HK-2 (cell line): ENCODE measurements at regions not wholly inside any gene's neighbourhood (a gene's known extent, or its start where the extent isn't known, plus 50 kb on each side); places are given as distances from the start of the nearest gene placed in this dataset.
"Not testable (repeated sequence)": the region's sequence is repeated elsewhere in the genome, so short reads cannot be mapped to it uniquely, and the experiment has no call there.

Source experiments
- DNase-seq: peaks from one replicate; pipeline ENCODE4 v3.0.0-alpha.2; 2018; ENCODE audit not compliant: unreplicated experiment

GRCh38 chr5:174984863-174985262 is 260.5 kb downstream of the MSX2 start:
- DNase-seq, result no peak

GRCh38 chr5:174982485-174982884 is 258.1 kb downstream of the MSX2 start:
- no peak for DNase-seq

GRCh38 chr5:174981416-174981815 is 257.0 kb downstream of the MSX2 start:
- no peak for DNase-seq

- DNase-seq, result no peak
Measured at GRCh38 chr5:174980952-174981351, 256.6 kb downstream of the MSX2 start.

- DNase-seq, result no peak
Measured at GRCh38 chr5:174972291-174972690, 247.9 kb downstream of the MSX2 start.

- DNase-seq, result no peak
Measured at GRCh38 chr5:174971210-174971609, 246.8 kb downstream of the MSX2 start.

GRCh38 chr5:174970502-174970901 is 246.1 kb downstream of the MSX2 start:
- no peak for DNase-seq

GRCh38 chr5:174953871-174954270 is 229.5 kb downstream of the MSX2 start:
- DNase-seq, result no peak

- DNase-seq, result peak; percentile 22
Measured at GRCh38 chr5:174951151-174951780, 226.9 kb downstream of the MSX2 start.

- no peak for DNase-seq
Measured at GRCh38 chr5:174947548-174947947, 223.2 kb downstream of the MSX2 start.

GRCh38 chr5:174945853-174946252 is 221.5 kb downstream of the MSX2 start:
- no peak for DNase-seq

- no peak for DNase-seq
Measured at GRCh38 chr5:174943785-174944184, 219.4 kb downstream of the MSX2 start.

GRCh38 chr5:174943002-174943401 is 218.6 kb downstream of the MSX2 start:
- DNase-seq, result not testable (repeated sequence)

- DNase-seq, result no peak
Measured at GRCh38 chr5:174937201-174938123, 213.1 kb downstream of the MSX2 start.

- peak; percentile 45 for DNase-seq
Measured at GRCh38 chr5:174935854-174936474, 211.6 kb downstream of the MSX2 start.

- not testable (repeated sequence) for DNase-seq
Measured at GRCh38 chr5:174931033-174931432, 206.7 kb downstream of the MSX2 start.

GRCh38 chr5:174925586-174925985 is 201.2 kb downstream of the MSX2 start:
- no peak for DNase-seq

GRCh38 chr5:174922955-174923354 is 198.6 kb downstream of the MSX2 start:
- DNase-seq, result no peak

- no peak for DNase-seq
Measured at GRCh38 chr5:174920906-174921550, 196.6 kb downstream of the MSX2 start.

- DNase-seq, result no peak
Measured at GRCh38 chr5:174919351-174919750, 195.0 kb downstream of the MSX2 start.

GRCh38 chr5:174918655-174919054 is 194.3 kb downstream of the MSX2 start:
- DNase-seq, result no peak

- no peak for DNase-seq
Measured at GRCh38 chr5:174917976-174918554, 193.7 kb downstream of the MSX2 start.
